Gastroesophageal sphincter (tissue), 4 donors: ENCODE measurements at regions not wholly inside any gene's neighbourhood (a gene's known extent, or its start where the extent isn't known, plus 50 kb on each side); places are given as distances from the start of the nearest gene placed in this dataset.
"Not testable (repeated sequence)": the region's sequence is repeated elsewhere in the genome, so short reads cannot be mapped to it uniquely, and the experiment has no call there.

Experiments
- ATAC-seq: fragments of 150-250 bp; one replicate; pipeline ENCODE4 v1.9.1; 2016; ENCODE audit warnings: mild to moderate bottlenecking, moderate library complexity
- H3K27ac ChIP-seq, 4 donors: fragments of 200-600 bp; sonication (generic) in 3 of 4; 1 replicate in 3 of 4; 2 replicates in 1 of 4; pipeline ENCODE4 v1.5.1; 2016 to 2019
- H3K27me3 ChIP-seq: fragments of 200-600 bp; sonication (generic); one replicate; pipeline ENCODE4 v1.5.1; 2019
- H3K36me3 ChIP-seq, 2 donors: fragments of 200-600 bp; sonication (generic); one replicate each; pipeline ENCODE4 v1.5.1; 2019; ENCODE audit warnings: control low read depth in 1 of 2
- H3K4me1 ChIP-seq, 3 donors: fragments of 200-600 bp; sonication (generic); 1 replicate in 2 of 3; 2 replicates in 1 of 3; pipeline ENCODE4 v1.5.1; 2016 to 2019; ENCODE audit warnings: control low read depth in 2 of 3
- H3K4me3 ChIP-seq, 2 donors: fragments of 200-600 bp; sonication (generic); one replicate each; pipeline ENCODE4 v1.5.1; 2019; ENCODE audit warnings: mild to moderate bottlenecking in 1 of 2, moderate library complexity in 1 of 2
- H3K9me3 ChIP-seq, 3 donors: fragments of 200-600 bp; sonication (generic); one replicate each; pipeline ENCODE4 v1.5.1; 2017 to 2019; ENCODE audit warnings: control low read depth in 2 of 3
- EP300 ChIP-seq: sonication (generic); formaldehyde crosslinking; IDR thresholded peaks from one replicate; pipeline ENCODE4 v1.6.1; 2017; ENCODE audit warnings: antibody characterized with exemption, mild to moderate bottlenecking
- POLR2A ChIP-seq, 2 donors: fragments of 450-650 bp; IDR thresholded peaks; one replicate each; pipeline ENCODE4 v1.6.1; 2017; ENCODE audit warnings: antibody characterized with exemption in 2 of 2, mild to moderate bottlenecking in 2 of 2, moderate library complexity in 1 of 2
- POLR2AphosphoS5 ChIP-seq: sonication (generic); formaldehyde crosslinking; IDR thresholded peaks from one replicate; pipeline ENCODE4 v1.6.1; 2017; ENCODE audit warnings: antibody characterized with exemption
- WGBS, 2 donors: methylation state at CpG; one replicate each; pipeline ENCODE4 v1.1.5; 2018; ENCODE audit warnings: low coverage in 1 of 2; 5-methylcytosine and 5-hydroxymethylcytosine counted together
- TF ChIP-seq, protein P1 (sequence below), 4 experiments: fragments of 200-600 bp in 2 of 4; fragments of 450-650 bp in 2 of 4; sonication (generic) in 1 of 4; IDR thresholded peaks; one replicate each; pipeline ENCODE4 v1.5.1; 2017 to 2019; ENCODE audit warnings: antibody characterized with exemption in 4 of 4, mild to moderate bottlenecking in 2 of 4, moderate library complexity in 2 of 4

DNA sequence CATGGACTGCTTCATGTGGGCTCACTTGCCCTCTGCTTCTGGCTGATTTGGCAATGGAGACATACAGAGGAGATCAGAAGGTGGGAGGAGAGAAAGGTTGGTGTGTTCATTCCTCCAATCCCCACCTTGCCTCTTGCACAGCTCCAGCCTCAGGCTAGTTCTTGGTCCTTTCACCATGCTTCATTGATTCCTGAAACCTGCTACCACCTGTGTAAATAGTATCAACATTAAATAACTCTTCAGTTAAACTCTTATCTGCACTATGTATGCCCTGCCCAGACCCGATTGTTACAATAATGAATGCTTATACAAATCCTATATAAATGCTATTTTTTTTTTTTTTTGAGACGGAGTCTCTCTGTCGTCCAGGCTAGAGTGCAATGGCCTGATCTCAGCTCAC is 174.5 kb downstream of the CD83 start:
- H3K27ac ChIP-seq = no peak overlapping the region
- WGBS, 2 donors = 95 to 100% methylated on average over 1 to 3 of the region's 3 CpGs
- no peaks in the 10 kb centered on the region for H3K9me3 ChIP-seq
- no peaks in the 10 kb centered on the region for H3K4me1 ChIP-seq
- TF ChIP-seq, protein P1, sequence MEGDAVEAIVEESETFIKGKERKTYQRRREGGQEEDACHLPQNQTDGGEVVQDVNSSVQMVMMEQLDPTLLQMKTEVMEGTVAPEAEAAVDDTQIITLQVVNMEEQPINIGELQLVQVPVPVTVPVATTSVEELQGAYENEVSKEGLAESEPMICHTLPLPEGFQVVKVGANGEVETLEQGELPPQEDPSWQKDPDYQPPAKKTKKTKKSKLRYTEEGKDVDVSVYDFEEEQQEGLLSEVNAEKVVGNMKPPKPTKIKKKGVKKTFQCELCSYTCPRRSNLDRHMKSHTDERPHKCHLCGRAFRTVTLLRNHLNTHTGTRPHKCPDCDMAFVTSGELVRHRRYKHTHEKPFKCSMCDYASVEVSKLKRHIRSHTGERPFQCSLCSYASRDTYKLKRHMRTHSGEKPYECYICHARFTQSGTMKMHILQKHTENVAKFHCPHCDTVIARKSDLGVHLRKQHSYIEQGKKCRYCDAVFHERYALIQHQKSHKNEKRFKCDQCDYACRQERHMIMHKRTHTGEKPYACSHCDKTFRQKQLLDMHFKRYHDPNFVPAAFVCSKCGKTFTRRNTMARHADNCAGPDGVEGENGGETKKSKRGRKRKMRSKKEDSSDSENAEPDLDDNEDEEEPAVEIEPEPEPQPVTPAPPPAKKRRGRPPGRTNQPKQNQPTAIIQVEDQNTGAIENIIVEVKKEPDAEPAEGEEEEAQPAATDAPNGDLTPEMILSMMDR (IDR thresholded peaks at IDR 0.05) = no peak
- no peak for TF ChIP-seq POLR2A (IDR thresholded peaks at IDR 0.05)
- no peak for TF ChIP-seq POLR2AphosphoS5
- no peak for TF ChIP-seq EP300
- no peaks in the 10 kb centered on the region for H3K36me3 ChIP-seq
- H3K27me3 ChIP-seq = no peaks in the 10 kb centered on the region
- H3K4me3 ChIP-seq = no peak overlapping the region
- ATAC-seq = no peak

DNA sequence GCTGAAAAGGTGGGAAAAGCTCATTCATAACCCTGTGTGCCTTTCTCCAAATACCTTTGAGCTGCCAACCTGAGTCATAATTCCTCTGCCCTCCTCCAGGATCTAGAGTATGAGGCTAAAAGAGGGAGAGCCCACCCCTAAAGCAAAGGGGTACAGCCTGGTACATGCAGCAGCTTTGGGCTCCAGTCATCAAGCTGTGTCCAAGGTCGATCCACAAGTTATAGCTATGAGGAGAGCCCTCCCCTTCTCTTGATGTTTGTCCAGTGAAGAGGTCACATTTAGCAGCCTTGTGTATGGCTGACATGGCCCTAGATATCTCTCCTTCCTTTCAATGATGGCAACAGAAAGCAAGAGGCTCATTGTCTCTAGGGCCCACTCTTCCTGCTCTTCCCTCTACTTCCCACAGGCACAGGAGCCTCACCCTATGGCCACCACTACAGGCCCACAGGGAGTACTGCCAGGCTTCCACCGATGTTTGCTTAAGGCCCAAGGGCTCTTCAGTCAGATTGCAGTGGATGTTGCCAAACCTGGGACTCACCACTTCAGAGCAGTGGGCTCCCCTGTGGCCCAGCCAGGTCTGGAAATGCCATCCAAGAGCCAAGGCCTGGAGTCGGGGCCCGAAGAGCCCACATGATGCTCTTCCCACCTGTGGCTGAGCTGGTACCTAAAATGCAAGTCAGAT is 176.8 kb downstream of the CD83 start:
- TF ChIP-seq POLR2AphosphoS5 = no peak
- TF ChIP-seq POLR2A (IDR thresholded peaks at IDR 0.05) = no peak
- no peak for TF ChIP-seq EP300
- TF ChIP-seq, protein P1 (IDR thresholded peaks at IDR 0.05) = no peak
- no peak overlapping the region for H3K27ac ChIP-seq
- no peaks in the 10 kb centered on the region for H3K4me1 ChIP-seq
- no peak for ATAC-seq
- H3K9me3 ChIP-seq = no peaks in the 10 kb centered on the region
- H3K36me3 ChIP-seq = no peaks in the 10 kb centered on the region
- H3K27me3 ChIP-seq = no peaks in the 10 kb centered on the region
- H3K4me3 ChIP-seq = no peak overlapping the region
- 100% methylated on average over 1 of the region's 4 CpGs; no CpG with 5 or more reads in 1 of the 2 donors for WGBS, 2 donors

DNA sequence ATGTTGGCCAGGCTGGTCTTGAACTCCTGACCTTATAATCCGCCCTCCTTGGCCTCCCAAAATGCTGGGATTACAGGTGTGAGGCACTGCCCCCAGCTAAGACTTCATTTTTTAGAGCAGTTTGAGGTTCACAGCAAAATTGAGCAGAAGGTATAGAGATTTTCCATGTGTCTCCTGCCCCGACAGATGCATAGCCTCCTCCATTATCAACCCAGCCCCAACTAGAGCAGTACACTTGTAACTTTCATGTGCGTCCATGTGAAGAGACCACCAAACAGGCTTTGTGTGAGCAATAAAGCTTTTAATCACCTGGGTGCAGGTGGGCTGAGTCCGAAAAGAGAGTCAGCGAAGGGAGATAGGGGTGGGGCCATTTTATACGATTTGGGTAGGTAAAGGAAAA is 179.1 kb downstream of the CD83 start:
- H3K4me3 ChIP-seq, ATAC-seq, H3K27me3 ChIP-seq, H3K4me1 ChIP-seq, H3K27ac ChIP-seq, H3K36me3 ChIP-seq, H3K9me3 ChIP-seq: not testable (repeated sequence)
- 93 to 96% methylated on average over 3 of the region's 6 CpGs for WGBS, 2 donors

DNA sequence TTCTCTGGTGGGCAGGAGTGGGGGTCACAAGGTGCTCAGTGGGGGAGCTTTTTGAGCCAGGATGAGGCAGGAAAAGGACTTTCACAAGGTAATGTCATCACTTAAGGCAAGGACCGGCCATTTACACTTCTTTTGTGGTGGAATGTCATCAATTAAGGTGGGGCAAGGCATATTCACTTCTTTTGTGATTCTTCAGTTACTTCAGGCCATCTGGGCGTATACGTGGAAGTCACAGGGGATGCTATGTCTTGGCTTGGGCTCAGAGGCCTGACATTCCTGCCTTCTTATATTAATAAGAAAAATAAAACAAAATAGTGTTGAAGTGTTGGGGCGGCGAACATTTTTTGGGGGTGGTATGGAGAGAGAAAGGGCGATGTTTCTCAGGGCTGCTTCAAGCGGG is 179.5 kb downstream of the CD83 start:
- WGBS, 2 donors = 94 to 97% methylated on average over 5 to 7 of the region's 7 CpGs
- not testable (repeated sequence) for ATAC-seq, H3K27me3 ChIP-seq, H3K27ac ChIP-seq, H3K36me3 ChIP-seq, H3K9me3 ChIP-seq, H3K4me3 ChIP-seq, H3K4me1 ChIP-seq

DNA sequence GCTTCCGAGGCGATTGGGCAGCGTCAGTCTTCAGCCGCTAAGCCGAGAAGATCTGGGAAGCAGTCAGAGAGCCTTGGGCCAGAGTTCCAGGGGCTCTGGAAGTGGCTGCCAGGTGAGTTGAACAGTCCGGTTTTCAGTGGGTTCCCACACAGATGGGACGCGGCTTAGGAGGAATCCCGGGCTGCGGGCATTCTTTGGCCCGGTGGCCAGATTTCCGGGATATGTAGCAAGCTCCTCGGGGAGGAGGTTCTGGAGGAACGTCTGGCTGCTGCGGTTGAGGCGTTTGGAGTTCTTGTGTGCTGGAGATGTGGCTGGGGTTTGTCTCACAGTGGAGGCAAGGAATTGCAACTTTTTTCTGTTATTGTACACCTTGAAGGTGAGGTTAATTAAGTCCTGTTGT is 182.6 kb downstream of the CD83 start:
- not testable (repeated sequence) for H3K27ac ChIP-seq, H3K4me1 ChIP-seq, H3K4me3 ChIP-seq, ATAC-seq, H3K36me3 ChIP-seq, H3K27me3 ChIP-seq, H3K9me3 ChIP-seq
- 66 to 87% methylated on average over 3 to 4 of the region's 16 CpGs for WGBS, 2 donors

DNA sequence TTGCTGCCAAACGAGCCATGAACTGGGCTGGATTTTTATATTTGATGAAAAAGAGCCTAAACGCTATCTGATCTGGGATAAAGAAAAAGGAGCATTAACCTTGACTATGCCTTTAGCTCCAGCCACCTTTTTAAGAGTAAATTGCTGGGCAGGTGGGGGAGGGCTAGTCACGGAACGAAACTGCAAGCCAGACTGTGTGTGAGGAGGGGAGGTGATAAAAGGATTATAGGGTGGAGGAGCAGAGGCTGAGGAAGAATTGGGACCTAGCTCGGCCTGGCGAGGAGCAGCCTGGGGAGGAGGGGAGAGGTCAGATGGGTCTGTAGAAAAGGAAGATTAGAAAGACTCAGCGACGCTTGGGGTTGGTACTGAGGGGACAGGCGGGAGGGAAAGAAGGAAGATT is 183.1 kb downstream of the CD83 start:
- 83% methylated on average over 2 of the region's 9 CpGs; no CpG with 5 or more reads in 1 of the 2 donors for WGBS, 2 donors
- not testable (repeated sequence) for ATAC-seq, H3K27ac ChIP-seq

DNA sequence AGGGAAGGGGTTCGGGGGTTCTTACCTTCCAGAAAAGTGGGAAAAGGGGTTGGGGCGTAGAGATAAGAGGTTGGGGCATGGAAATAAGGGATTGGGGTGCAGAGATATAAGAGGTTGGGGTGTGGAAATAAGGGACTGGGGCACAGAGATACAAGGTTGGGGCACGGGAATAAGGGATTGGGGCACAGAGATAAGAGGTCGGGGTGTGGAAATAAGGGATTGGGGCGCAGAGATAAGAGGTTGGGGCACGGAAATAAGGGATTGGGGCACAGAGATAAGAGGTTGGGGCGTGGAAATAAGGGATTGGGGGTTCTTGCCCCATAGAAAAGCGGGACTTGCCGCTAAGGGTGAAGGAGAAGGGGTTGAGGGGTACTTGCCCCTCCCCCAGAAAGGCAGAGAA is 183.9 kb downstream of the CD83 start:
- not testable (repeated sequence) for H3K4me3 ChIP-seq, H3K27me3 ChIP-seq

More for the DNA sequence above, 183.1 kb downstream of the CD83 start:
- H3K27me3 ChIP-seq, H3K9me3 ChIP-seq, H3K36me3 ChIP-seq, H3K4me3 ChIP-seq, H3K4me1 ChIP-seq: not testable (repeated sequence)

DNA sequence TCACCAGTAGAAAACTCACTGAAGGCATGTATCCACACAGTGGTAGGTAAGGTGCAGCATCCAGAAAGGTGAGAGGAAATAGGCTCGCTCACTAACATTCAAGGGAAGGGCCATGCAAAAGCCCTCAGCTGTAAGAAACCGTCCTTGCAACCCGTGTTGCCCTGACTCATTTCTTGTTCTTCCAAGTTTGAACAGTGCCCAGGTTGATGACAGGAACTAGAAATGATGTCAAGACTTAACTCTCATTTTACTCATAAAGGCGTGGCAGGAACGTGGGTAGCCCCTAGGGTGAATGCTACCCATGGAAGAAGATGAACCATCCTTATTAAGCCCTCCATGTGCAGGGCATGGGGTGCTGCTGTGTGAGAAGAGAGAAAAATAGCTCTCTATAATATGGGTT is 187.6 kb downstream of the CD83 start:
- H3K27me3 ChIP-seq = no peaks in the 10 kb centered on the region
- no peak for TF ChIP-seq EP300
- TF ChIP-seq, protein P1 (IDR thresholded peaks at IDR 0.05) = no peak
- no peak for TF ChIP-seq POLR2AphosphoS5
- TF ChIP-seq POLR2A (IDR thresholded peaks at IDR 0.05) = no peak
- no peaks in the 10 kb centered on the region for H3K4me1 ChIP-seq
- no peaks in the 10 kb centered on the region for H3K36me3 ChIP-seq
- peaks cover 0 to 8% (median 0%) of the 10 kb centered on the region in 3 donors for H3K9me3 ChIP-seq
- ATAC-seq = no peak
- H3K27ac ChIP-seq = no peak overlapping the region
- 91% methylated on average over 5 of the region's 5 CpGs for WGBS, 2 donors
- H3K4me3 ChIP-seq = no peak overlapping the region

More for the DNA sequence above, 183.9 kb downstream of the CD83 start:
- not testable (repeated sequence) for ATAC-seq, H3K4me1 ChIP-seq, H3K9me3 ChIP-seq, H3K36me3 ChIP-seq, H3K27ac ChIP-seq
- WGBS, 2 donors = 90 to 100% methylated on average over 4 to 8 of the region's 9 CpGs
